GF-D8 (cell line): ENCODE measurements at regions not wholly inside any gene's neighbourhood (a gene's known extent, or its start where the extent isn't known, plus 50 kb on each side); places are given as distances from the start of the nearest gene placed in this dataset.
"Not testable (repeated sequence)": the region's sequence is repeated elsewhere in the genome, so short reads cannot be mapped to it uniquely, and the experiment has no call there.

Source experiments
- DNase-seq: peaks from one replicate; lab custom pipeline; 2025; lab: John Stamatoyannopoulos, UW

DNA sequence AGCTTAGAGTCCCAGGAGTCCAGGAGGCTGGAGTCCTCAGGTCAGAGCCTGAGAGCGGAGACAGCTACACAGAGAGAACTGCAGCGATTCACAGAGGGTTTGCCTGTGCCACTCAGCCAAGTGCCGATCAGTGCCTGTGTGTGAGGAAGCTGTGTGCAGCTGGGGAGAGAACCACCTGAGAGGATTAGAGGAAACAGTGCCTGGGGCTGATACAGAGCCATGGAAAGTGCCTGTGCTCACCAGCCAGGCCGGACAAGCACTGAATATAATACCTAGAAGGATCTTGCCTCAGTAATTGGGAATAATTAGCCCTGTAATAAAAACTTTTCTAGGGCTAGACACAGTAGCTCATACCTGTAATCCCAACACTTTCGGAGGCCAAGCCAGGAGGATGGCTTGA lies 134.7 kb downstream of the ARHGAP11B start:
- not testable (repeated sequence) for DNase-seq

DNA sequence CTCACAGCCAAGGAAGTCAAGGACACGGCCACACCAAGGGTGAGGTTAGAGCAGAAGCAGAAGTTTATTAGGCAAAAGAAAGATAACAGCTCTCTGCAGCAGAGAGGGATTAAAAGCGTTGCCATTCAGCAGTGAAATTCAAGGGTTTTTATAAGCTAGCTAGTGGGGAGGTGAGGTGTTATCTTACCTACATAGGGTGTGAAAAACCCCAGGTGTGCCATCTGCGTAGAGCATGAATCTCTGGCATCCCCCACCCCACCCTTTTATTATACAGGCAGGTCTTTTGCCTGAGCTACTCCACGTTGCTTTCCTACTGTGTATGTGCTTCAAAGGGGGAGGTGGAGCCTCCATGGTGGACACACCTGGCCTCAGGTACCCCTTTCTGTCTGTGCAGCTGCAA lies 135.4 kb downstream of the ARHGAP11B start:
- DNase-seq: not testable (repeated sequence)

DNA sequence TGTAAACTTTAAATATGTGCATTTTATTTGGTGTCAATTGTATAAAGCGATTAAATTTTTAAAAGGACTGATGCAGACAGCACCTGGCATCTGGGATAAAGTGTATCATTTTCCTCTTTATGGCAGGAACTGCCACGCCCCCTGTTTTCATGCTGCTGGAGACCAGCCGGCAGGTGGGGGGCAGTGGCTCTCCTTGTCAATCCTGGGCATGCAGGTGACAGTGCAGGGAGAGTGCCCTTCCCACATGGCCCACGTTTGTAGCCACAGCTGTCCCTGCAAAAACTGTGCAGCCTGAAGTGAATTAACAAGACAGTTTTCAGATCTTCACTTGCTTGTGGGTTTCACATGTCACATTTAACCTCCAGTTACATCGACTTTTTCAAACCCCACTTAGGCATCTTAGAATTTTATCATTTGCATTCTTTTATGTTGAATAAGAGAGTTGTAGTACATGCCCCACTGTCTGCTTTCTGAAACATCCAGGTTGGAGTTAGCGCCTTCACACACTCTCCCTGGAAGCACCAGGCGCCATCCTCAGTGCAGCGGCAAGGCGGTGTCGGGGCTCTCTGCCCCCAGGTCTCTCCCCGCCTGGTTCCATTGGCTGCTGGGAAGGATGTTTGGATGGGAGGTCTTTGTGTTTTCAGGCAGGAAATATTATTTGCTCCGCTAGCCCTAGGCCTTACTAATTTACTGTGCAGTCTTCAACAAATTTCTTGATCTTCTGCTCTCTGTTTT lies 134.2 kb upstream of the FAN1 start:
- not testable (repeated sequence) for DNase-seq

DNA sequence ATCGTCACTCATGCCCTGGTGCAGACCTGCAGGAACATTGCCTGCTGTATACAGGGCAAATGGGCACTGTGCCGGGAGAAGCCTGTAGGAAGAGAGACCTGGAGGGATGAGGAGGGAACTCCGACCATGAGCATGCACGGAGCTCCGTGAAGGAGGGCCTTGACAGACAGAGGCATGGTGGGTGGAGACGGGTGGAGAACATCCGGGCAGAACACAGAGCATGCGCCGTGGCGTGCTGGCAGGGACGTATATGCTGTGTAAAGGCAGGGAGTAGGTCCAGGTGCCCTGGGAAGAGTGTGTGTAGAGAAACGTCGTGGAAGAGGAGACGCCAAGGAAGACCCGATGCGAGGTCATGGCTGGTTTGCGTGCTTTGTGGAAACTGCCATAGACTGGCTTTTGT lies 133.0 kb upstream of the FAN1 start:
- no peak for DNase-seq

DNA sequence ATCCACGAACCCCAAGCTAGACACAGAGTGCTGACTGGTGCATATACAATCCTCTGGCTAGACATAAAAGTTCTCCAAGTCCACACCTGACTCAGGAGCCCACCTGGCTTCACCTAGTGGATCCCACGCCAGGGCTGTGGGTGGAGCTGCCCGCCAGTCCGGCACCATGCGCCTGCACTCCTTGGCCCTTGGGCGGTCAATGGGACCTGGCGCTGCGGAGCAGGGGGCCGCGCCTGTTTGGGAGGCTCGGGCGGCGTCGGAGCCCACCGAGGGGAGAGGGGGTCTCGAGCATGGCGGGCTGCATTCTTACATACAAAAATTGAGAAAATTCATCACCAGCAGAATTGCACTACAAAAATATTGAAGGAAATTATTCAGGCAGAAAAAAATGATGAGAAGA lies 120.7 kb upstream of the FAN1 start:
- no peak for DNase-seq

DNA sequence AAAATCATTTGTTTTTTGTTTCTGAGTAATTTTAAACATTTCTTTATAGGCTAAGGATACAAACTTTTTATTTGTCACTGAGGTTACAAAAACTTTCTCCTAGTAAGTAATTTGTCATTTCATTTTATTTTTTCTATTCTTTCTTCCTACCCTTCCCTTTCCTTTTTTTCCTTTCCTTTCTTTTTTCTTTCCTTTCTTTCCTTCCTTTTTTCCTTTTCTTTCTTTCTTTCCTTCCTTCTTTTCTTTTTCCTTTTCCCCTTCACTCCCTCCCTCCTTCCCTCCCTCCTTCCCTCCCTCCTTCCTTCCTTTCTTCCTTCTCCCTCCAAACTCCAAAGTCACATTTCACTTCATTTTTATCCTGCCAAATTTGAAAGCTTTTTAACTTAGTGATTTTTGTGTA lies 115.1 kb upstream of the FAN1 start:
- DNase-seq: no peak

DNA sequence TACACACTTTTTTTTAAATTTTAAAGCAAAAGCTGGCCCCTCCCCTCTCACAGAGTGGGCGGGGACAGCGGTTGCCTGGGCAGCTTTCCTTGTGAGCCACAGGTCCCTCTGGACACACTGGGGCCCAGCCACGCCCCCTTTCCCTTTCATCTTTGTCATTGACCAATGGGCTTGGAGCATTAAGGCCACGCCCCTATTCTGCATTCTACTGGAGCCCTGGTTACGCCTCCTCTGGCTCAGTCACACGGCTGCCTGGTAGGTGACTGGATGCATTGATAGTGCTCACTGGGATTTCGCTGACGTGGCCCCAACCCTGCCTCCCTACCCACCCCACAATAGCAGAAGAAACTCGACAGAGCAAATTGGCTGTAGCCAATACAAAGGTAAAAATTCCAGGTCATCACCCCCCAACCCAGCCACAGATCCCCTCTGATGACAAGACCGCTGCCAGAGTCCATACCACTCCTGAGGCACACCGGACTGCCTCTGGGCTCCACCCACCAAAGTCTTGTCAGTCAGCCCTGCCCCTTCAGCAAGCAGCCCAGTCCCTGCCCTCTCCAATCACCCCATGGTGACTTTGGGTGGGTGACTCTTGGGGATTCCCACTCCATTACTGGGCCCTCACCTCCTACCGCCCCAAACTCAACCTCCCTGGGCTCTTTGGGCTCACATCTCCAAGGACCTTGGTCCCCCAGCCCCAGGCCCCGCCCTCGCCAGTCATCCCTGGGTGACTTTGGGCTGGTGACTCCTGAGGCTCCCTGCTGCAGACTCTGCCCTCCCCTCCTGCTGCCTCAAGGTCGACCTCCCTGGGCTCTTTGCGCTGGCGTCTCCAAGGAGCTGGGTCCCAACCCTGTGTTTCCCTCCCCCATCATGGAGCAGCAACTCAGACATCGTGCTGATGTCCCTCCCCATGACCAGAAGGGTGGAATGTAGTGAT lies 112.2 kb upstream of the FAN1 start:
- no peak for DNase-seq

DNA sequence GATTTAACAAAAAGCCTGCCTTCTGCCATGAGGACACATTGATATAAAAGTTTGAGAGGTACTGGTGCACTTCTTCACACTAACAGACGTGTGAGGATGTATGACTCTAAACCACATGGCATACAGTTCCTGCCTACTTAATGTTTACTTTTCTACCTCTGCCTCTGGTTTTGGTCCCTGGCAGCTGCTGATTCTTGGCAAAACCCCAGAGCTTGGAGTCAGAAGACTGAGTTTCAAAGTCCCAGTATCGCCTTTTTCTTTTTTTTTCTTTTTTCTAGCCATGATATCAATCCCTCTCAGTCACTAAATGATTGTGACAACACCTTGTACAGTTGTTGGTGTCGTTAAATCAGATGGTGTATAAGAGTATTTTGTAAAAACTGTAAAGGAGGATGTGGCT lies 110.9 kb upstream of the FAN1 start:
- not testable (repeated sequence) for DNase-seq

DNA sequence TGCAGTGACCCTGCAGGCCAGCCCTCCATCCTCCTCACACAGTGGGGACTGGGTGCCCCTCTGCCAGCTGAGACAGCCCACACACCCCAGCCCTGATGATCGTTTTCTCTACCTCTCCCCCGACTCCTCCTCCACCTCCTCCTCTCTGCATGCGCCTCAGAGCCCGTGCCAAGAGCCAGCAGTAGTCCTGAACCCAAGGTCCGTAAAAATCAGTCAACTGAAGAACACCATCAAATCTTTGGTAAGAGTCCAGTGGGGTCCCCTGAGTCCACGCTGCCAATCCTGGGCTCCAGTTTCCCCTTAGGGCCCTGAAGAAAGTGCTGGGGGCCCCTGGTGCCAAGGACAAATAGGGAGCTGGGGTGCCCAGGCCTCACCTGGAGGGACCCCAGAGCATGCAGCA lies 109.3 kb upstream of the FAN1 start:
- DNase-seq: no peak

DNA sequence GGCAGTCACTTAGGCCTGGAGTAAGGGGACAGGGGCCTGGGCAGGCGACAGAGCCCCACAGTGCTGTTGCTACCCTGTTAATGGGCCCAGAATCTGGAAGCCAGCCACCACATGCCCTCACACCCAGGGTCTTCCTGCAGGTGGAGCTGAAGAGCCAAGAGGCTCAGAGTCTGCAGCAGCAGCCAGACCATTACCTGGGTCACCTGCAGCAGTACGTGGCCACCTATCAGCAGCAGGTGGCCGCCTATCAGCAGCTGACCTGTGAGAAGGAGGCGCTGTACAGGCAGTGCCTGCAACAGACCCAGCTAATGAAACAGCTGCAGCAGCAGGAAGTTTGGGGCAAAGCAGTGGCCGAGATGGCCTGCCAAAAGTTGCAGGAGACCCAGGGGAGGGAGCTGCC lies 104.2 kb upstream of the FAN1 start:
- DNase-seq: not testable (repeated sequence)

DNA sequence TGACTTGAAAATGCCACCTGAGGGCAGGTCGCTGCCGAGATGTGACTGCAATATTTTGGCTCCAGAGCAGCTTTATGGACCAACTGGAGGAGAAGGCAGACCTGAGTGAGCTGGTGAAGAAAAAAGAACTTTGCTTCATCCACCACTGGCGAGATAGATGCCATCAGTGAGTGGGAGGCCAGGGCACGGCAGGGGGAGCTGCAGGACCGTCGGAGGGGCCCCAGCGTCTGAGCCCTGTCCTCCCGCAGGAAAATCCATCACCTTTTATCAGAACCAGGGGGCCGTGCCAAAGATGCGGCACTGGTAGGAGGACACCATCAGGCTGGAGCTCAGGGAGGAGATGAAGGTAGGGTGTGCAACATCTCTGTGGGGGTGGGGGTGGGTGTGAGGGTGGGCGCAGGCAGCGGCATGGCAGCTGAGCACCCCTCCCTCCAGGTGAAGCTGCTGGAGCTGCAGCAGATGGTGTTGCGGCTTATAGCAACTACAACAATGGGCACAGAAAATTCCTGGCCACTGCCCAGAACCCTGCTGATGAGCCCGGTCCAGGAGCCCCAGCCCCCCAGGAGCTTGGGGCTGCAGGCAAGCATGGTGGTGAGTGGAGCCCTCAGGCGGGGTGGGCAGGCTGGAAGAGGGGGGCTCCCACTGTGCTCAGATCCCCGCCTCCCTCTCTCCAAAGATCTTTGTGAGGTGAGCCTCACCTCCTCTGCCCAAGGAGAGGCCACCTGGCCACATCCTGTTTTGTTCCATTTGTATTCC lies 102.4 kb upstream of the FAN1 start:
- not testable (repeated sequence) for DNase-seq

DNA sequence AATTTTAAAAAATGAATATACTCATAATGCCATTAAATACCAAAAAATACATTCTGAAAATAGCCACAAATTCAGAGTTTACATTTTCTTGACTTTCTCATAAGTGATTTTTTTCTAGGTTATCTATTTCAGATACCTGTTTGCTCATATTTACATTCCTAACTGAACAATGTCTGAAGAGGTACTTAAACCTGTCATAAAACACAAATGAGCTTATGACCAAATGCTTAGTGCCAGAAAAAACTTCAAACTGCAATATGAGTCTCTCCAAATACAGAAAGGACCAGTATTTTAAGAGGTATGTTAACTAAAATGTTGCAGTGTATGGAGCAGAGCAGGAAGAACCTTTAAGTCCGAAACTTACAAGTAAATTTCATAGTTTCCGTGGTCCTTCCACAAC lies 101.7 kb upstream of the FAN1 start:
- DNase-seq: not testable (repeated sequence)

DNA sequence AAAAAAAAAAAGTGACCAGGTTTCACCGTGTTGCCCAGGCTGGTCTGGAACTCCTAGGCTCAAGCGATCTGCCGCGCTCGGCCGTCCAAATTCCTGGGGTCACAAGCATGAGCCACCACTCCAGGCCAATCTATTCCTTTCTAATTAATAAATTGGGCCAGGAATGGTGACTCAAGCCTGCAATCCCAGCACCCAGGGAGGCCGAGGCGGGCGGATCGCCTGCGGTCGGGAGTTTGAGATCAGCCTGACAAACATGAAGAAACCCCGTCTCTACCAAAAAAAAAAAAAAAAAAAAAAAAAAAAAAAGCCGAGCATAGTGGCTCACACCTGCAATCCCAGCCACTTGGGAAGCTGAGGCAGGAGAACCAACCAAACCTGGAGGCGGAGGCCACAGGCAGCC lies 100.0 kb upstream of the FAN1 start:
- DNase-seq: not testable (repeated sequence)

DNA sequence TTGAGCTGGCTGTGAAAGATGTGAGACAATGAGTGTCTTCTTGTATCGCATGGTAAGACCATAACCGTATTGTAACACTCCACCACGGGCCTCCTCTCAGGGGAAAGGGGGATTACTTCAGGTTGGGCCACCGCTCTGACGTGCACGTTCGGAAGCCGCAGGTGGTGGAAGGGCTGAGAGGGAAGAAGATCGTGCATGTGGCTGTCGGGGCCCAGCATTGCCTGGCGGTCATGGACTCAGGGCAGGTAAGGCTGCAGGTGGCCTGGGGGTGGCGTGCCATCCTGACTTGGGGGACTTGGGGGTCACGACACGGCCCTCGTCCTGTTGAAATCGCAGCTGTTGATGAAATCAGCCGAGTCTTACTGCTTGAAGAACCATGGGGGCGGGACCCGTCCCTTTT lies 87.3 kb upstream of the FAN1 start:
- no peak for DNase-seq

DNA sequence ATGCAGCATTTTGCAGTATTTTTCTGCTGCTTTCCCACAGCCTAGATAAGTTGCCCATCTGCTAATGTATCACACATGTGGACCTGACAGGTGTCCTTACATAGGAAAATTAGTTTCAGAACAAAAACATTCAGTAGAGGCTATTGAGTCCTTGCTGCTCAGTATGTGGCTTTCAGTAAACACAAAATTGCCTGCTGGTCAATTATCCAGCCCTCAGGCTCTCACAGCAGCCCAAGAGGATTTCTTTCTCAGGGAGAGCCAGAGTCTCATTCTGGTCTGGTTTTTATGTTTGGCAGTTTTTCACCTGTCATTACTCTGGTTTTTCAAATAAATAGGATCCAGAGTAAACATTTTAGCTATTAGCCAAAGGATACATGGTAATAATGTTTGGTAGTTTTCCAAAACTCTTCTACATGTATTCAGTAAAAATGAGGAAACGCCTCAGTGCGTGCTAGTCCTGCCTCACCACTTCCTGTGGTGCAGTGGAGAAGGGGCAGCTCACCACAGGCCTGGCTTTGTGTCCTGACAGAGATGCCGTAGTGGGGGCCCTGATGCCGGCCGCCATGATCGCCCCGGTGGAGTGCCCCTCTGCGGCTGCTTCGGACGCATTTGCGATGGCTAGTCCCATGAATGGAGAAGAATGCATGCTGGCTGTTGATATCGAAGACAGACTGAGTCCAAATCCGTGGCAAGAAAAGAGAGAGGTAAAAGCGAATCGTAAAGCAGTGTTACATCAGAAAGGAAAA lies 80.5 kb upstream of the FAN1 start:
- DNase-seq: peak; percentile 42

DNA sequence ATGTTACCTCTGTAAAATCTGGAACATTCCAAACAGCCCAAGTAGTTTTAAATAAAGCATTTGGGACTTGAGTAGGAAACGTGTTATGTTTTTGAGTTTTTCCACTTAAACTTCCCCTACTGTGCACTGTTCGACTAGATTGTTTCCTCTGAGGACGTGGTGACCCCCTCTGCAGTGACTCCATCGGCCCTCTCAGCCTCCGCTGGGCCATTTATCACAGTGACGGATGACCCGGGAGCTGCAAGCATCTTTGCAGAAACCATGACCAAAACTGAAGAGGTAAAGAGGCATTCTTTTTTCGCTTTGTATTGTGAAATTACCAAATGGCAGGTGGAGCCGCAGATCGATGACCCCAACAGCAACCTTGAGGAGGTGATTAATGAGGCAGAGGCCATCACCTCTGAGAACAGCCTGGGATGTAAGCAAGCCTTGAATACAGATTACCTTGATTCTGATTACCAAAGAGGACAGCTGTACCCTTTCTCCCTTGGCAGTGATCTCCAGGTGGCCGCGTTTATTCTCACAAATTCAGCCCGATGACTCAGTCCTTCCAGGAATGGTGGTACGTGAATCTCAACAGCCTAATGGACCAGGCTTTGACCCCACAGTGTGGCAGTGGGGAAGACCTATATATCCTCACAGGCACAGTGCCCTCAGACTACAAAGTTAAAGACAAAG lies 79.1 kb upstream of the FAN1 start:
- no peak for DNase-seq

DNA sequence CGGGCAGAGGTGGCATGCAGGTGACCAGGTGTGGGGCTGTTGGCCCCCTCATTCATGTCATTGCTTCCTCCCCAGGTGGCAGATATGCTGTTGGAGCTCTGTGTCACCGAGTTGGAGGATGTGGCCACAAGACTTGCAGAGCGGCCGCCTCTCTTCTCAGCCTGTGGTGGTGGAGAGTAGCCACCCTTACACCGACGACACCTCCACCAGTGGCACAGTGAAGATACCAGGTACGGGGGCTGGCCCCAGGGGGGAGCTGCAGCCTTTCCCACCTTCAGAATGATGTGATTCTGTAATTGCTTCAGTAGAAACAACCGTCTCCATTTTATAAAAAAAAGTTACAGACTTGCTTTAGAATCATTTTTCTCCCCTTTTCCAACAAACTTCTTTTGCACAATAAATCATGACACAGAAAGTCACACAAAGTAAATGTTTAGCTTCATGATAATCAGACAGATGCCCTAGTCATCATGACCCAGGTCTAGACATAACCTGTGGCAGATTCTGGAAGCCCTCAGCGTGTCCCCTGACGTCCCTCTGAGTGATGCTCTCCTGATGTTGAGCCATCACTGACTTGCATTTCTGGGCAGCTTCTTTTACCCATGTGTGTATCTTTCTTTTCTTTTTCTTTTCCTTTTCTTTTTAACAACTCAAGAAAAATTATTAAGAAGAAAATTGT lies 76.0 kb upstream of the FAN1 start:
- no peak for DNase-seq

DNA sequence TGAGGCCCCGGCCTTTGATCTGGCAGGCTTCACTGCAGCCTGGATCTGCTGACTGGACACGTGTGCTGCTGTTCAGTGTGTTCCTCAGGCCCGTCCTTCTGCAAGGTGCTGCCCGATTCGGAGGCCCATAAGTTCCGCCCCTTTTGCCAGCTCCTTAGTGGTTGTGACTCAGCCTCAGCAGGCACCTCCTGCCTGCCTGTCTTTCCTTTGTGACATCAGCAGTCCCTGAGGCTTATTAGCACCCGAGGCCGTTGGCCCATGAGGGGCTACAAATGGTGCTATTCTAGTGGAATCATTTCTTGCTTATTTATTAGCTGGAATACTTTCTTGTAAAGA lies 75.4 kb upstream of the FAN1 start:
- not testable (repeated sequence) for DNase-seq

DNA sequence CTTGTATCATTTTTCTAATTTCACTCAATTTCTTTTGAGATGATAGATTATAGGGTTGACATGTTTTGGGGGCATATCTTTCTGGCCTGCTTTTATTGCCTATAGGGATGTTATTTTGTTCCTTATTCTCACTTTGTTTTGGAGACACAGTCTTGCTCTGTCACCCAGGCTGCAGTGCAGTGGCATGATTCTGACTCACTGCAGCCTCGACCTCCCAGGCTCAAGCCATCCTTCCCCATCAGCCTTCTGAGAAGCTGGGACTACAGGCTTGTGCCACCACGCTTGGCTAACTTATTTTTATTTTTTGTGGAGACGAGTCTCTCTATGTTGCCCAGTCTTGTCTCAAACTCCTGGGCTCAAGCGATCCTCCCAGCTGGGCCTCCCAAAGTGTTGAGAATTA lies 72.8 kb upstream of the FAN1 start:
- no peak for DNase-seq

DNA sequence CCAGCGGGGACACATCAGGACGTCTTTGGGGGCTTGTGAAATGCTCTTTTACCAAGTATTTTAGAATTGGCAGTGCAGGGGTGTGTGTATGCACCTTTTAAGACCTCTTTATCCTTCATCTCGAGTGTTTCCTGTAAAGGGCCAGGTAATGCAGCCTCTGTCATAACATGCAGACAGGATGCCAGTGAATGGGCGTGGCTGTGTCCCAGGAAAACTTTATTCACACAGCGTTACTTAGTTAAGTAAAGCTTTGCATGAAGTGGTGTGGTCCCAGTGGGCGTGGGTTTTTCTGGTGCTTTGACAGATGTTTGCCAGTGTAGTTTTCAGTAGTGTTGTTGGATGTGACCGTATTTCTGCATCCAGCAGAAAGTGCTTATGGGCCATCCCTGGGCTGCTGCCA lies 70.3 kb upstream of the FAN1 start:
- DNase-seq: not testable (repeated sequence)

DNA sequence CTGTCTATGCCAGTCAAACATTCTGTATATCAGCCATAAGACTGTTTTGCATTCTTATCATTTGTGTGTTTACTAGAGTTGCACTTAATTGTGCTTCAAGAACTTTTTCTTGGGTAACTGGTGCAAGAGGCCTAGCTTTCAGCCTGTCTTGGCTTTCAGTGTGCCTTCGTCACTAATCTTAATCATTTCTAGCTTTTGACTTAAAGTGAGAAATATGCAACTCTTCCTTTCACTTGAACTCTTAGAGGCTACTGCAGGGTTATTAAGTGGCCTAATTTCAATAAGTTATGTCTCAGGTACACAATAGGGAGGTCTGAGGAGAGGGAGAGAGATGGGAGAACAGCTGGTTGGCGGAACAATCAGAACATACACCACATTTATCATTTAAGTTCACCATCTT lies 62.1 kb upstream of the FAN1 start:
- DNase-seq: not testable (repeated sequence)
